SK-N-SH treated with all-trans-retinoic acid at 6 μM for 48 hours (cell line): ENCODE measurements at regions not wholly inside any gene's neighbourhood (a gene's known extent, or its start where the extent isn't known, plus 50 kb on each side); places are given as distances from the start of the nearest gene placed in this dataset.

Experiments
- ATAC-seq: fragments of 200-7000 bp; cut with Tn5 transposase; 3 replicates; pipeline ENCODE4 v1.9.1; 2020; ENCODE audit warnings: mild to moderate bottlenecking, moderate library complexity
- ARNTL ChIP-seq: fragments of 450-650 bp; formaldehyde crosslinking; IDR thresholded peaks from 2 replicates; pipeline ENCODE4 v1.5.0; 2020; ENCODE audit warnings: low read depth, mild to moderate bottlenecking, moderate library complexity, borderline replicate concordance
- BACH2 ChIP-seq: fragments of 250-450 bp; sonication (Bioruptor Pico); IDR thresholded peaks from 2 replicates; pipeline ENCODE4 v1.9.0; 2021; ENCODE audit warnings: mild to moderate bottlenecking, borderline replicate concordance
- CREB5 ChIP-seq: fragments of 250-450 bp; sonication (Bioruptor Pico); IDR thresholded peaks from 2 replicates; pipeline ENCODE4 v1.5.1; 2020; ENCODE audit warnings: low read depth, mild to moderate bottlenecking, moderate library complexity
- CSDC2 ChIP-seq: fragments of 250-450 bp; sonication (Bioruptor Pico); IDR thresholded peaks from 2 replicates; pipeline ENCODE4 v1.5.0; 2020; ENCODE audit warnings: mild to moderate bottlenecking, moderate library complexity
- CSRNP3 ChIP-seq: fragments of 250-450 bp; sonication (Bioruptor Pico); IDR thresholded peaks from 2 replicates; pipeline ENCODE4 v1.5.1; 2021; ENCODE audit warnings: mild to moderate bottlenecking, moderate library complexity
- ESRRG ChIP-seq: fragments of 250-450 bp; sonication (Bioruptor Pico); IDR thresholded peaks from 2 replicates; pipeline ENCODE4 v1.6.1; 2021; ENCODE audit warnings: mild to moderate bottlenecking
- GLIS3 ChIP-seq: fragments of 250-450 bp; sonication (Bioruptor Pico); IDR thresholded peaks from 2 replicates; pipeline ENCODE4 v1.5.0; 2020; ENCODE audit warnings: mild to moderate bottlenecking, moderate library complexity
- ISL1 ChIP-seq: fragments of 250-450 bp; sonication (Bioruptor Pico); IDR thresholded peaks from 2 replicates; pipeline ENCODE4 v2.1.2; 2022; ENCODE audit warnings: mild to moderate bottlenecking, moderate library complexity
- OSR1 ChIP-seq: fragments of 250-450 bp; sonication (Bioruptor Pico); IDR thresholded peaks from 2 replicates; pipeline ENCODE4 v1.8.0; 2022; ENCODE audit warnings: moderate library complexity, mild to moderate bottlenecking, inconsistent platforms
- PATZ1 ChIP-seq: fragments of 250-450 bp; sonication (Bioruptor Pico); IDR thresholded peaks from 2 replicates; pipeline ENCODE4 v1.8.0; 2020; ENCODE audit warnings: mild to moderate bottlenecking, moderate library complexity, borderline replicate concordance
- POU6F1 ChIP-seq: fragments of 250-450 bp; sonication (Bioruptor Pico); IDR thresholded peaks from 2 replicates; pipeline ENCODE4 v1.8.0; 2021; ENCODE audit warnings: low read depth, mild to moderate bottlenecking, moderate library complexity, borderline replicate concordance
- PPARA ChIP-seq: fragments of 250-450 bp; sonication (Bioruptor Pico); IDR thresholded peaks from 2 replicates; pipeline ENCODE4 v1.5.0; 2020; ENCODE audit warnings: mild to moderate bottlenecking, borderline replicate concordance
- RARB ChIP-seq: fragments of 250-450 bp; sonication (Bioruptor Pico); IDR thresholded peaks from 2 replicates; pipeline ENCODE4 v1.8.0; 2021; ENCODE audit warnings: mild to moderate bottlenecking, moderate library complexity
- SNAI2 ChIP-seq: fragments of 250-450 bp; sonication (Bioruptor Pico); IDR thresholded peaks from 2 replicates; pipeline ENCODE4 v1.5.0; 2020; ENCODE audit warnings: mild to moderate bottlenecking, moderate library complexity
- TCF4 ChIP-seq: fragments of 250-450 bp; sonication (Bioruptor Pico); IDR thresholded peaks from 2 replicates; pipeline ENCODE4 v1.8.0; 2021; ENCODE audit warnings: mild to moderate bottlenecking, moderate library complexity, borderline replicate concordance
- TOX ChIP-seq: fragments of 250-450 bp; sonication (Bioruptor Pico); IDR thresholded peaks from 2 replicates; pipeline ENCODE4 v1.8.0; 2021; ENCODE audit warnings: mild to moderate bottlenecking, moderate library complexity, borderline replicate concordance
- TSHZ2 ChIP-seq: fragments of 250-450 bp; sonication (Bioruptor Pico); IDR thresholded peaks from 2 replicates; pipeline ENCODE4 v1.5.0; 2020; ENCODE audit warnings: mild to moderate bottlenecking, moderate library complexity
- ZC3H10 ChIP-seq: fragments of 250-450 bp; sonication (Bioruptor Pico); IDR thresholded peaks from 2 replicates; pipeline ENCODE4 v1.5.1; 2021; ENCODE audit warnings: mild to moderate bottlenecking, moderate library complexity
- ZFP3 ChIP-seq: fragments of 250-450 bp; sonication (Bioruptor Pico); IDR thresholded peaks from 2 replicates; pipeline ENCODE4 v1.5.0; 2020; ENCODE audit warnings: mild to moderate bottlenecking, moderate library complexity
- ZFP30 ChIP-seq: fragments of 450-650 bp; formaldehyde crosslinking; IDR thresholded peaks from 2 replicates; pipeline ENCODE4 v1.5.0; 2022; ENCODE audit warnings: mild to moderate bottlenecking, moderate library complexity
- ZNF565 ChIP-seq: fragments of 450-650 bp; formaldehyde crosslinking; conservative IDR thresholded peaks from 2 replicates; pipeline ENCODE4 v1.5.0; 2020; ENCODE audit warnings: low read depth, mild to moderate bottlenecking, moderate library complexity
- ZNF70 ChIP-seq: fragments of 450-650 bp; formaldehyde crosslinking; IDR thresholded peaks from 2 replicates; pipeline ENCODE4 v1.5.0; 2020; ENCODE audit warnings: mild to moderate bottlenecking, moderate library complexity
- ZNF8 ChIP-seq: fragments of 450-650 bp; formaldehyde crosslinking; IDR thresholded peaks from 2 replicates; pipeline ENCODE4 v1.5.0; 2020; ENCODE audit warnings: mild to moderate bottlenecking, moderate library complexity

- no peak for TF ChIP-seq TSHZ2 (CRISPR knock-in tag)
- no peak for TF ChIP-seq PPARA (CRISPR knock-in tag)
- TF ChIP-seq BACH2, result no peak
- no peak for TF ChIP-seq RARB (CRISPR knock-in tag)
- TF ChIP-seq ZFP3, result no peak
These were observed 308.6 kb downstream of the AKAIN1 start (continued) for GRCh38 chr18:4888251-4889040.

- no peak for ATAC-seq
- TF ChIP-seq SNAI2 (CRISPR knock-in tag) (no peak), CSRNP3 (CRISPR knock-in tag) (no peak), CSDC2 (no peak), GLIS3 (CRISPR knock-in tag) (no peak), OSR1 (CRISPR knock-in tag) (no peak), ARNTL (CRISPR knock-in tag) (no peak), ZNF8 (CRISPR knock-in tag) (no peak), ZC3H10 (no peak), CREB5 (CRISPR knock-in tag) (no peak), ESRRG (CRISPR knock-in tag) (no peak), ZNF70 (CRISPR knock-in tag) (no peak), BACH2 (no peak), RARB (CRISPR knock-in tag) (no peak), TCF4 (CRISPR knock-in tag) (no peak), ZFP30 (CRISPR knock-in tag) (no peak)
These were observed 318.6 kb downstream of the AKAIN1 start for GRCh38 chr18:4878480-4878879.

GRCh38 chr18:4871197-4871596, 325.9 kb downstream of the AKAIN1 start:
- ATAC-seq, result no peak
- no peak for TF ChIP-seq ISL1 (CRISPR knock-in tag)
- TF ChIP-seq ZFP30 (CRISPR knock-in tag), result no peak
- no peak for TF ChIP-seq RARB (CRISPR knock-in tag)
- TF ChIP-seq ZNF8 (CRISPR knock-in tag), result no peak
- TF ChIP-seq OSR1 (CRISPR knock-in tag), result no peak
- TF ChIP-seq TCF4 (CRISPR knock-in tag), result no peak
- no peak for TF ChIP-seq CREB5 (CRISPR knock-in tag)
- no peak for TF ChIP-seq ZNF565 (CRISPR knock-in tag)
- no peak for TF ChIP-seq ESRRG (CRISPR knock-in tag)
- no peak for TF ChIP-seq ZFP3
- TF ChIP-seq PPARA (CRISPR knock-in tag), result no peak
- TF ChIP-seq TOX (CRISPR knock-in tag), result no peak
- no peak for TF ChIP-seq PATZ1 (CRISPR knock-in tag)
- TF ChIP-seq ARNTL (CRISPR knock-in tag), result no peak
- no peak for TF ChIP-seq CSDC2
- no peak for TF ChIP-seq POU6F1 (CRISPR knock-in tag)
